HFFc6 (cell line): ENCODE measurements at regions not wholly inside any gene's neighbourhood (a gene's known extent, or its start where the extent isn't known, plus 50 kb on each side); places are given as distances from the start of the nearest gene placed in this dataset.

ENCODE experiments used
- DNase-seq: peaks from one replicate; pipeline ENCODE4 v3.0.0-alpha.2; 2018
- H3K27ac Mint-ChIP-seq: 2 replicates; pipeline ENCODE4 v1.8.0; 2020; ENCODE audit warnings: mild to moderate bottlenecking, mixed read lengths
- H3K27me3 Mint-ChIP-seq: 2 replicates; pipeline ENCODE4 v1.8.0; 2021; ENCODE audit warnings: mild to moderate bottlenecking, moderate library complexity, mixed read lengths; ENCODE audit not compliant: insufficient read depth
- H3K36me3 Mint-ChIP-seq: 2 replicates; pipeline ENCODE4 v1.8.0; 2021; ENCODE audit warnings: low read depth, mixed read lengths
- H3K4me1 Mint-ChIP-seq: 2 replicates; pipeline ENCODE4 v1.8.0; 2020; ENCODE audit warnings: low read depth, mixed read lengths
- H3K4me3 Mint-ChIP-seq: 2 replicates; pipeline ENCODE4 v1.8.0; 2020; ENCODE audit warnings: mild to moderate bottlenecking, moderate library complexity, mixed read lengths
- H3K9me3 Mint-ChIP-seq: 2 replicates; pipeline ENCODE4 v1.8.0; 2020; ENCODE audit warnings: mild to moderate bottlenecking, mixed read lengths
- TF ChIP-seq, protein P1 (sequence below): fragments of 200-600 bp; sonication (generic); IDR thresholded peaks from 2 replicates; pipeline ENCODE4 v1.5.0; 2021; ENCODE audit warnings: antibody characterized with exemption, mild to moderate bottlenecking

DNA sequence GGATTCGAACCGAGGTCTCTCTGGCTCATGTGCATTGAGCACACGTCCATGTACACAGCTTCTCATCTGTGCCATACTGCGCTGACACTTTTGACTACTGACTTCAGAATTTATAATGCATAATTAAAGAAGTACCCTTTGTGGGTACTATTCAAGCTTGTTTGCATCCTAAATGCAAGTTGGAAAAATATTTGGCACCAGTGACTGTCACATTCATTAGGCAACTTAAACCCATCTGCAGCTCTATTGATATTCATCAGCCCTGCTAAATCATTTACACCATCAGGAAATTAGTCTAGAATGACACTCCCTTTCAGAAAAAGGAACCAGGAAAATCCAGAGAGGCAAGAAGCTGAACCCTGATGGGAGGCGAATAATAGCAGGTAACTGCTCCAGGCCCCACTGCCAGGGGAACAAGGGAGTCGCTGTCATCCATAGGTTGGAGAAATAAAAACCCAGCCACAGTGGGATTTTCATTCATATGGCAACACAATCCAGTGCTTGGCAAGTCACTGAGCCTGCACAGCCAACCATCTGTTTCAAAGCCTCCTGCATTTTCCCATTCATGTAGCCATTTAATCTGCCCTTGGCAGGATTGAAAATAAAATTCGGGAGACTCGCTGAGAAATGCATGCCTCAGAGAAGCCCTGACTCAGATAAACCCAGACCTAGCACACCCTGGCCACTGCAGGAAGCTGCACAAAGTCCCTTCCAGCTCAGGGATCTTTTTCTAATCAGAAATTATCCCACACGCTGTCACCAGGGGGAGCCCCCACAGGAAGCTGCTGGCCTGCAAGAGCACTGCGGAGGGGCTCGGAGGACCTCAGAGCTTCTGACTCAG, 103.0 kb upstream of the VEPH1 start:
- TF ChIP-seq, protein P1, sequence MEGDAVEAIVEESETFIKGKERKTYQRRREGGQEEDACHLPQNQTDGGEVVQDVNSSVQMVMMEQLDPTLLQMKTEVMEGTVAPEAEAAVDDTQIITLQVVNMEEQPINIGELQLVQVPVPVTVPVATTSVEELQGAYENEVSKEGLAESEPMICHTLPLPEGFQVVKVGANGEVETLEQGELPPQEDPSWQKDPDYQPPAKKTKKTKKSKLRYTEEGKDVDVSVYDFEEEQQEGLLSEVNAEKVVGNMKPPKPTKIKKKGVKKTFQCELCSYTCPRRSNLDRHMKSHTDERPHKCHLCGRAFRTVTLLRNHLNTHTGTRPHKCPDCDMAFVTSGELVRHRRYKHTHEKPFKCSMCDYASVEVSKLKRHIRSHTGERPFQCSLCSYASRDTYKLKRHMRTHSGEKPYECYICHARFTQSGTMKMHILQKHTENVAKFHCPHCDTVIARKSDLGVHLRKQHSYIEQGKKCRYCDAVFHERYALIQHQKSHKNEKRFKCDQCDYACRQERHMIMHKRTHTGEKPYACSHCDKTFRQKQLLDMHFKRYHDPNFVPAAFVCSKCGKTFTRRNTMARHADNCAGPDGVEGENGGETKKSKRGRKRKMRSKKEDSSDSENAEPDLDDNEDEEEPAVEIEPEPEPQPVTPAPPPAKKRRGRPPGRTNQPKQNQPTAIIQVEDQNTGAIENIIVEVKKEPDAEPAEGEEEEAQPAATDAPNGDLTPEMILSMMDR: peak; percentile 90
- no peaks in the 10 kb centered on the region for H3K36me3 Mint-ChIP-seq
- no peak overlapping the region for H3K4me3 Mint-ChIP-seq
- H3K27ac Mint-ChIP-seq: no peak overlapping the region
- no peaks in the 10 kb centered on the region for H3K9me3 Mint-ChIP-seq
- peaks cover 11% of the 10 kb centered on the region for H3K4me1 Mint-ChIP-seq
- peak; percentile 66 for DNase-seq
- H3K27me3 Mint-ChIP-seq: peaks cover 3% of the 10 kb centered on the region

DNA sequence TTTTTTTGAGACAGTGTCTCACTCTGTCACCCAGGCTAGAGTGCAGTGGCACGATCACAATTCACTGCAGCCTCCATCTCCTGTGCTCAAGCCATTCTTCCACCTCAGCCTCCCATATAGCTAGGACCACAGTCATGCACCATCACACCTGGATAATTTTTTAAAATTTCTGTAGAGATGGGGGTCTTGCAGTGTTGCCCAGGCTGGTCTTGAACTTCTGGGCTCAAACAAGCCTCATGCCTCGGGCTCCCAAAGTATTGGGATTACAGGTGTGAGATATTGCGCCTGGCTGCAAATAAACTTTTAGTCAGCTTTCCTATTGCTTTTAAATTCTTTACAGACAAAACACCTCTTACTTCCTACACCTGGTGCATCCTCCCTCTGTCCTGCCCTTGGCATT, 102.1 kb upstream of the VEPH1 start:
- H3K27ac Mint-ChIP-seq: no peak overlapping the region
- no peaks in the 10 kb centered on the region for H3K36me3 Mint-ChIP-seq
- peaks cover 3% of the 10 kb centered on the region for H3K27me3 Mint-ChIP-seq
- H3K4me3 Mint-ChIP-seq: no peak overlapping the region
- TF ChIP-seq, protein P1: no peak
- H3K9me3 Mint-ChIP-seq: no peaks in the 10 kb centered on the region
- DNase-seq: no peak
- peaks cover 11% of the 10 kb centered on the region for H3K4me1 Mint-ChIP-seq

DNA sequence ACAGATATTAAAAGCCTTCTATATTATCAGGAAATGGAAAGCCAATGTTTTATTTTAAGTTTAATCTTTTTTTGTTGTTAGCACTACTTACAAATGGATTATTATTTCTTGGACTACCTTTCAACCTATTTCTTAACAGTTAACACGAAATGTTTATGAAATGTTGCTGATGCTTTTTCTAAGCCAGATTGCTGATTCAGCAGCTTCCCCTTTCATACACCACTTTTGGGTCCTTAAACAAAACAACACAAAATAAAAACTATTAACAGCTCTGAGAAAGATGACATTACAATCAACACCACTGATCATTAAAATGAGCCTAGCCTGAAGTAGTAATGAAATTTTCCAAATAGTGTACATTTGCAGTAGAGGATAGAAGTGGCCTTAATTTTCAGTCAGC, 99.2 kb upstream of the VEPH1 start:
- no peak for DNase-seq
- Mint-ChIP-seq H3K36me3 (no peaks in the 10 kb centered on the region), H3K9me3 (no peaks in the 10 kb centered on the region), H3K27ac (no peak overlapping the region), H3K27me3 (peaks cover 3% of the 10 kb centered on the region), H3K4me1 (peaks cover 11% of the 10 kb centered on the region), H3K4me3 (no peak overlapping the region)
- TF ChIP-seq, protein P1: no peak

DNA sequence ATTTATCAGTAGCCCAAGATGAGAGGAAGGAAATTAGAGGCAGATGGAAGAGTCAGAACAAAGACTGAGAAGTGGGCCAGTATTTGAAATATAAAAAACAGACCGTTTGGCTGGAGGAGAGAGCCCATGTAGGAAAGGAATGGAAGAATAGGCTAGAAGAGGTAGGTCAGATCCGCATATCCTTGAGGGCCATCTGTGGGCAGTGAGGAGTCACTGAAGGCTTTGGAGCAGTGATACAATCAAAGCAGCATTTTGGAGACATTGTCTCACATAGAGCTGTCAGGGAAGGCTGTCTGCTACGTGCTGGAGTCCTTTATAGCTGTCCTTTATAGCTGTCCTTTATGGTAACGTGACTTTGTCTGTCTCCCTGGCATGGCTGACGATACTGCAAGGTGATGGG, 92.0 kb upstream of the VEPH1 start:
- H3K4me1 Mint-ChIP-seq: no peaks in the 10 kb centered on the region
- H3K4me3 Mint-ChIP-seq: no peak overlapping the region
- no peaks in the 10 kb centered on the region for H3K9me3 Mint-ChIP-seq
- DNase-seq: no peak
- H3K27me3 Mint-ChIP-seq: peaks cover 3% of the 10 kb centered on the region
- TF ChIP-seq, protein P1: no peak
- H3K36me3 Mint-ChIP-seq: no peaks in the 10 kb centered on the region
- no peak overlapping the region for H3K27ac Mint-ChIP-seq

DNA sequence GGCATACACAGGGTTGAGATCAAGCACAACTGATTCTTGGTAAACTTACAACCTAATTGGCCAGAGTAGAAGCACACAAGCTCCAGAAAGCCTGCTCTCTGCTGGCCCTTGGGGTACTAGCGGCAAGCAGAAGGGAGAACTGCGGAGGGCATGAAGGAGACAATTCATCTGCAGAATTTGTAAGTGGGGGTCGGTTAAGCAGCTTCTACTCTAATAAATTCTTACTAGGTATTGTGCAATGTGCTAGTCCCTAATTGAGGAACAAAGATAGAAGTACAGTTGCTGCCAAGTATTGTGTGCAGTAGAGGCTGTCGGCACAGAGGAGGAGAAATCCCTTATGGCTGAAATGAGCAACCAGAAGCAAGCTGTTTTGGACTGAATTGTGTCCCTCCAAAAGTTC, 91.2 kb upstream of the VEPH1 start:
- no peaks in the 10 kb centered on the region for H3K36me3 Mint-ChIP-seq
- no peak overlapping the region for H3K4me3 Mint-ChIP-seq
- no peak overlapping the region for H3K27ac Mint-ChIP-seq
- H3K9me3 Mint-ChIP-seq: no peaks in the 10 kb centered on the region
- peaks cover 3% of the 10 kb centered on the region for H3K27me3 Mint-ChIP-seq
- TF ChIP-seq, protein P1: no peak
- DNase-seq: no peak
- H3K4me1 Mint-ChIP-seq: no peaks in the 10 kb centered on the region
